HL-60 (cell line): ENCODE measurements at regions not wholly inside any gene's neighbourhood (a gene's known extent, or its start where the extent isn't known, plus 50 kb on each side); places are given as distances from the start of the nearest gene placed in this dataset.

Source experiments
- DNase-seq, 2 experiments: peaks; one replicate each; pipeline ENCODE4 v3.0.0-alpha.2; 2010 to 2020; ENCODE audit warnings: low read depth in 1 of 2, low spot score in 1 of 2
- H3K27ac ChIP-seq: fragments of 250-450 bp; sonication (Bioruptor Pico); replicated peaks from 2 replicates; pipeline ENCODE4 v1.5.1; 2020; ENCODE audit warnings: mild to moderate bottlenecking, moderate library complexity
- H3K27me3 ChIP-seq: fragments of 250-450 bp; sonication (Bioruptor Pico); 2 replicates; pipeline ENCODE4 v1.5.1; 2021; ENCODE audit warnings: mild to moderate bottlenecking, moderate library complexity; ENCODE audit not compliant: insufficient read depth, poor library complexity, severe bottlenecking
- H3K4me3 ChIP-seq: replicated peaks from 2 replicates; pipeline ENCODE4 v1.5.1; 2011; ENCODE audit warnings: mild to moderate bottlenecking, control low read depth, low read length; ENCODE audit not compliant: insufficient read depth
- CTCF ChIP-seq: IDR thresholded peaks from one replicate; pipeline ENCODE4 v1.5.1; 2011; ENCODE audit warnings: low read length, control low read depth, inconsistent platforms; ENCODE audit not compliant: insufficient read depth
- GABPA ChIP-seq: IDR thresholded peaks from 2 replicates; pipeline ENCODE4 v1.6.1; 2012; ENCODE audit warnings: low read depth
- POLR2AphosphoS5 ChIP-seq: IDR thresholded peaks from 2 replicates; pipeline ENCODE4 v1.6.1; 2012; ENCODE audit warnings: low read depth
- REST ChIP-seq: IDR thresholded peaks from 2 replicates; pipeline ENCODE4 v1.6.1; 2012; ENCODE audit warnings: low read depth; ENCODE audit not compliant: insufficient replicate concordance
- SPI1 ChIP-seq: IDR thresholded peaks from 2 replicates; pipeline ENCODE4 v1.6.1; 2012; ENCODE audit warnings: low read depth, mild to moderate bottlenecking, borderline replicate concordance

DNA sequence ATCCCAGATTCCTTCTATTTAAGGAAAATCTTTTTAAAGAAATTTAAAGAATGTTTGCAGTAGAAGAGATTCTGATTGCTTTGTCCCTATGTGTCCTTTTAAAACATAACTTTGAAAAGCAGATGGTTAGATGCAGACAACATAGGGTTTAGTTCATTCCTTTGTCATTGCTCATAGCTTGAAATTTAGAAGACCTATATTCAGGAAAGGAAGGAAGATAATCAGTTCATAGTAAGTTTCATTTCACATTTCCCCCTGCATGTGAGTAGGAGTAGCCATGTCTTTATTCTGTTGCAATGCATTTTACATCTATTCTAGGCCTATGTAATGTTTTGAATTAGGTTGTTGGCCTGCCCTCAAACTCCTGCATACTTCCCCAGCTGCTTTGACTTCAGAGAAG lies 197.9 kb upstream of the GRIK2 start:
- no peak for DNase-seq
- Histone ChIP-seq H3K27me3 (no peaks in the 10 kb centered on the region), H3K4me3 (no peak overlapping the region), H3K27ac (no peak overlapping the region)
- TF ChIP-seq POLR2AphosphoS5 = no peak
- TF ChIP-seq CTCF = no peak
- no peak for TF ChIP-seq GABPA
- no peak for TF ChIP-seq SPI1
- TF ChIP-seq REST = no peak

- TF ChIP-seq POLR2AphosphoS5 = no peak
- no peak for TF ChIP-seq CTCF
- TF ChIP-seq REST = no peak
- no peak for TF ChIP-seq GABPA
- TF ChIP-seq SPI1 = no peak
- Histone ChIP-seq H3K27me3 (no peaks in the 10 kb centered on the region), H3K4me3 (no peak overlapping the region), H3K27ac (no peak overlapping the region)
- no peak for DNase-seq
Measured at GRCh38 chr6:101199441-101199840, 194.1 kb upstream of the GRIK2 start.

DNA sequence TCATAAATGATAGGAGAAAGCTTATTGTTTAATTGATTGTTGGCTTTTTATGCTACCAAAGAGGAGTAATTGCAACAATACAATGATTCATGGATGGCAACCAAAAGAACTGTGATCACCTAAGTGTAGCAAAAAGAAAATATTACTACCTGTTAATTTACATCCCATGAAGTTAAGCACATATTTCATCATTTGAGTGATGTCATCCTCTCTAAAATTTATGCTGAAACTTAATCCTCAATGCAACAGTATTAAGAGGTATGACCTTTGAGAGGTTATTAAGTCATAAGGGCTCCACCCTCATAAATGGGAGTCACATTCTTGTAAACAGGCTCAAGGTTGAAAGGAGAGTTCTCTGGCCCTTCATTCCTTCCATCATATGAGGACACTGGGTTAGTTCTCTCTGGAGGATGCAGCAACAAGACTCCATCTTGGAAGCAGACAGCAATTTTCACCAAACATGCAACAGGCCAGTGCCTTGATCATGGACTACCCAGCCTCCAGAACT lies 190.6 kb upstream of the GRIK2 start:
- no peak for DNase-seq
- no peak overlapping the region for H3K27ac ChIP-seq
- TF ChIP-seq POLR2AphosphoS5 (no peak), SPI1 (no peak), CTCF (no peak), REST (no peak), GABPA (no peak)
- no peaks in the 10 kb centered on the region for H3K27me3 ChIP-seq
- no peak overlapping the region for H3K4me3 ChIP-seq
